Activated T-helper 2 cell treated with anti-CD3 and anti-CD28 coated beads, Interferon-gamma antibody, Interleukin-2, Interleukin-4, amounts not matched to agents 10 μg/mL and 5 μg/mL and 100 μg/mL, durations not matched to agents 14 hours and 24 hours and 36 hours (primary cell): ENCODE measurements at regions not wholly inside any gene's neighbourhood (a gene's known extent, or its start where the extent isn't known, plus 50 kb on each side); places are given as distances from the start of the nearest gene placed in this dataset.
"Not testable (repeated sequence)": the region's sequence is repeated elsewhere in the genome, so short reads cannot be mapped to it uniquely, and the experiment has no call there.

Experiments used
- DNase-seq: peaks from one replicate; pipeline ENCODE4 v3.0.0; 2021; ENCODE audit warnings: low spot score
- H3K27ac Mint-ChIP-seq: one replicate; pipeline ENCODE4 v1.8.0; 2021; ENCODE audit warnings: mixed read lengths
- H3K27me3 Mint-ChIP-seq: one replicate; pipeline ENCODE4 v1.8.0; 2021; ENCODE audit warnings: low read depth, mixed read lengths
- H3K36me3 Mint-ChIP-seq: one replicate; pipeline ENCODE4 v1.8.0; 2021; ENCODE audit warnings: low read depth, mixed read lengths
- H3K4me1 Mint-ChIP-seq: one replicate; pipeline ENCODE4 v1.8.0; 2021; ENCODE audit warnings: low read depth, mixed read lengths
- H3K4me3 Mint-ChIP-seq: one replicate; pipeline ENCODE4 v1.8.0; 2021; ENCODE audit warnings: low read depth, mild to moderate bottlenecking, moderate library complexity, mixed read lengths
- H3K9me3 Mint-ChIP-seq: one replicate; pipeline ENCODE4 v1.8.0; 2021; ENCODE audit warnings: mixed read lengths
- intact Hi-C: fragments of 100-400 bp; cut with micrococcal nuclease; formaldehyde crosslinking; loops from one replicate; pipeline ENCODE4 v1.15.1; 2023

DNA sequence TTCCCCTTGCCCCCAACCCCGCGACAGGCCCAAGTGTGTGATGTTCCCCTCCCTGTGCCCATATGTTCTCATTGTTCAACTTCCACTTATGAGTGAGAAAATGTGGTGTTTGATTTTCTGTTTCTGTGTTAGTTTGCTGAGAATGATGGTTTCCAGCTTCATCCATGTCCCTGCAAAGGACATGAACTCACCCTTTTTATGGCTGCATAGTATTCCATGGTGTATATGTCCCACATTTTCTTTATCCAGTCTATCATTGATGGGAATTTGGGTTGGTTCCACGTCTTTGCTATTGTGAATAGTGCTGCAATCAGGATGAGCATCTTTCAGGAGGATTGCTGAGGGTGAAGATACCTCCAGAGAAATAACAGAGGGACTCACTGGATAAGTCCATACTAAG, 91.3 kb upstream of the COG2 start:
- H3K27me3 Mint-ChIP-seq, H3K27ac Mint-ChIP-seq, intact Hi-C loops: not testable (repeated sequence)

DNA sequence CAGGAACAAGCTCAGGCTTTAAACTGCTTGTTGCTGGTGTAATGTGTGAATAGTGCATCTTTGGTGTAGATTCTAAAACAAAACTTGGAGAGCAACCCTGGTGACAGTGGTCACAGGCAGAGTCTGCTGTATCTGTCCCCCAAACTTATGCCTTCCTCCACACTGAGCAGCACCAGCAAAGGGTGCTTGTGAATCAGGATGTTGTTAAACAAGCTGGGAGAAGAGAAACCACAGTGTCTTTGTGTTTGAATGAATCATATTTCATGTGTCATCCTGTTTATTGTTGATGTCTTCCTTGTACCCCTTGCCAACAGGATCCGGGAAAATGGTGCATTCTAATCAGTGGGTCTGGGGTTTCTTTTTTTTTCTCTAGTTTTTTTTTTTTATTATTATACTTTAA, 91.9 kb upstream of the COG2 start:
- Mint-ChIP-seq H3K4me1 (no peaks in the 10 kb centered on the region), H3K36me3 (no peaks in the 10 kb centered on the region), H3K27ac (no peak overlapping the region), H3K27me3 (peaks cover 3% of the 10 kb centered on the region), H3K9me3 (no peaks in the 10 kb centered on the region), H3K4me3 (no peak overlapping the region)
- DNase-seq, result no peak
- intact Hi-C loops, result no loop called here

More for the DNA sequence above, 91.3 kb upstream of the COG2 start:
- H3K4me3 Mint-ChIP-seq, H3K4me1 Mint-ChIP-seq, DNase-seq, H3K9me3 Mint-ChIP-seq, H3K36me3 Mint-ChIP-seq: not testable (repeated sequence)

DNA sequence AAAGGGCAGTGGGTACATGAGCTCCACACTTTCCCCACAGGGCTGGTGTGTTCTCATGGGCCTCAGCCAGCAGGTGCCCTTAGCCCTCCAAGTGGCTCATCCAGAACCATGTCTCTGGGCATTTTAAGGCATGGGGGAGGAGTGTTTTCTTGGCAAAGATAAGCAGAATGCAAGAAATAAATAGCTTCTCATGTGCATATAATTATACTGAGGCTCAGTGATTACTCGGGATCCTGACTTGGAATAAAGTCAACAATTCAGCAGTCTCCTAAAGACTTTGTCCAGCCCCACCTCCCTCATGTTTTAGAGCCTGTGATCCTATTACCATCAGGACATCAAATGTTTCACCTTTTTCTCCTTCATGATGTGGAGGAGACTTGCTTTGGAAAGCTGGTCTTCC, 92.7 kb upstream of the COG2 start:
- Mint-ChIP-seq H3K27ac (no peak overlapping the region), H3K36me3 (no peaks in the 10 kb centered on the region), H3K9me3 (no peaks in the 10 kb centered on the region), H3K4me1 (no peaks in the 10 kb centered on the region), H3K4me3 (no peak overlapping the region), H3K27me3 (peaks cover 3% of the 10 kb centered on the region)
- intact Hi-C loops, result no loop called here
- no peak for DNase-seq

DNA sequence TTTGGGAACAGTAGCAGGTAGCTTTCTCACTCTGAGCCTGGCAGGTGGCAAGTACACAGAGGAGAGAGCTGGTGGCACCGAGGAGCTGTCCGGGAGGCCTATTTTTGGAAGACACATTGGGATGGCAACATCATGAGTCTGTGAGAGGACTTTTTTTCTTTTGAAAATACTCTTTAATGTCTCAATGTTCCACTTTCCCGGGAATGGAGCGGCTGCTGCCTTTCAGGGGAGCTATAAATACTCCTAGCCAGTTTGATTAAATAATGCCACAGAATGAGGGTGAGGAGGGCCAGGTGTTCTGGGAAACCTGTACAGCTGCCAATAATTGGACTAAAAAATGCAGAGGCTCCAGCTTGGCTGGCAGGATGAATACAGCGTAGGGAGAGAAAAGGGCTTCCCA, 93.3 kb upstream of the COG2 start:
- intact Hi-C loops, result no loop called here
- no peak overlapping the region for H3K27ac Mint-ChIP-seq
- no peaks in the 10 kb centered on the region for H3K9me3 Mint-ChIP-seq
- H3K4me1 Mint-ChIP-seq, result no peaks in the 10 kb centered on the region
- peaks cover 3% of the 10 kb centered on the region for H3K27me3 Mint-ChIP-seq
- H3K4me3 Mint-ChIP-seq, result no peak overlapping the region
- no peak for DNase-seq
- no peaks in the 10 kb centered on the region for H3K36me3 Mint-ChIP-seq

DNA sequence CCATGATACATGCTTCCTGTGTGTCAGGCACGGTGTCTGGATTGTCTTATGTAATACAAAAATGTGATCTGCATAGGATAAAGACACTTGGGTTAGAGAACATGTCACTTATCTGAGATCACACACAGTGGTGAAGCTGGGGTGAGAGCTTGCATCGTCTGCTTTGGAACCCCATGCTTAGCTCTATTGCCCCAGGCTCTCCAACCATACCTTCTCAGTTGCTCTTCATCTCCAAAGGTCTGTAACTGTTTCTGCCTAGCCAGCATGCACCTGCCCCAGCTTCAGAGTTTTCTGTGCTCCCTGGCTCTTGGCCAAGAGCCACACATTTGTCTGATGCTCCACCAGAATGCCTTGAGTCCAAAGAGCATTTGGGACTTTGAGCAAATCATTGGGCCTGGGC, 93.9 kb upstream of the COG2 start:
- Mint-ChIP-seq H3K4me3 (no peak overlapping the region), H3K4me1 (no peaks in the 10 kb centered on the region), H3K36me3 (no peaks in the 10 kb centered on the region), H3K27ac (no peak overlapping the region), H3K27me3 (peaks cover 3% of the 10 kb centered on the region), H3K9me3 (no peaks in the 10 kb centered on the region)
- DNase-seq, result no peak
- intact Hi-C loops, result no loop called here

DNA sequence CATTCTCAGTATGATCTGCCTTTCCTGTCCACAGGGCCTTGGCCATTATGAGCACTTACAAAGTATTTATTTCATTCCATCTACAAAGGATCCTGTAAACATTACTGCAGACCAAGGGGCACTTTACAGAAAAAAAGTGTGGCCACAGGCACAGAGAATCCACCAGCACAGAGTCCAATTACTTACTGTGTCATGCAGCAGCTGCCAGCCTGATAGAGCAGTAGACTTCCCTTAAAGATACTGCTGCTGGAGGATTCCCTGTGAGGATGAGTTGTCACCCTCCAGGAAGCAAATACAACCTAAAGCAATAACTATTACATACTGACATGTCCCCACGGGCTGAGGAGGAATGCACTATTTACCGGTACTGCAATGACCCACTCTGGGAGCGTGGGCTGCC, 97.1 kb upstream of the COG2 start:
- no peak overlapping the region for H3K4me3 Mint-ChIP-seq
- no peak for DNase-seq

DNA sequence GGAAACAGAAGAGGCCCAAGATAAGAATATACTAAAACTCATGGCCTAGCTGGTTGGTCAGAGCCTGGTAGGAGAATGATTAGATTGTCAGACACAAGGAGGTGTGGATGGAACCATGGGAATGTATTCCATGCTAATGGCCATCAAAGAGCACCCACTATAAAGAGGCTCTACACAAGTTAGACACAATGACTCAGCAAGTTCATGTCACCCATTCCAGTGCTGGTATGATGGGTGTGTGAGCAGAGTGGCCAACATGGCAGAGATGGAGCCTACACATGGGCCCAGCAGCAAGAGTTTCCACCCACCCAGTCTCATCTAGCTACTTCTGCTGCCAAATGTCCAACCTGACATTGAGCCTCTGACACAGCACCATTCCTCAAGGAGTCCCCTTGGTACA, 97.5 kb upstream of the COG2 start:
- H3K9me3 Mint-ChIP-seq, result no peaks in the 10 kb centered on the region
- no peak overlapping the region for H3K27ac Mint-ChIP-seq
- H3K4me3 Mint-ChIP-seq, result no peak overlapping the region
- intact Hi-C loops, result no loop called here
- H3K27me3 Mint-ChIP-seq, result no peaks in the 10 kb centered on the region
- H3K4me1 Mint-ChIP-seq, result peaks cover 5% of the 10 kb centered on the region
- no peak for DNase-seq
- no peaks in the 10 kb centered on the region for H3K36me3 Mint-ChIP-seq

More for the DNA sequence above, 97.1 kb upstream of the COG2 start:
- Mint-ChIP-seq H3K36me3 (no peaks in the 10 kb centered on the region), H3K27me3 (no peaks in the 10 kb centered on the region), H3K9me3 (no peaks in the 10 kb centered on the region), H3K4me1 (peaks cover 5% of the 10 kb centered on the region), H3K27ac (no peak overlapping the region)
- intact Hi-C loops, result no loop called here

DNA sequence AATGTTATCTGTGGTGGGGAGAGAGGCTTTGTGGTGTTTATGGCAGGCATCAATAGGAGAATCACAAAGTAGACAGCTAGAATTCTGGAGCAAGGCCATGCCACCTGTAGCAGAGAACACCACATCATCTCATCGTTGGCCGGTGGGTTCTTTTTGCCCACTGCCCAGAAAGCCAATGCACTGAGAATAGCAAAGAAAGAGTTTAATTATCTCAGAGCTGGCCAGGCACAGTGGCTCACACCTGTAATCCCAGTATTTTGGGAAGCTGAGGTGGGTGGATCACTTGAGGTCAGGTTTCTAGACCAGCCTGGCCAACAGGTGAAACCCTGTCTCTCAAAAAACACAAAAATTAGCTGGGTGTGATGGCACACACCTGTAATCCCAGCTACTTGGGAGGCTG, 99.2 kb upstream of the COG2 start:
- H3K4me3 Mint-ChIP-seq, result no peak overlapping the region
- no peaks in the 10 kb centered on the region for H3K9me3 Mint-ChIP-seq
- H3K27ac Mint-ChIP-seq, result no peak overlapping the region
- no peaks in the 10 kb centered on the region for H3K27me3 Mint-ChIP-seq
- H3K4me1 Mint-ChIP-seq, result peaks cover 5% of the 10 kb centered on the region
- H3K36me3 Mint-ChIP-seq, result no peaks in the 10 kb centered on the region
- intact Hi-C loops, result no loop called here
- DNase-seq, result no peak

DNA sequence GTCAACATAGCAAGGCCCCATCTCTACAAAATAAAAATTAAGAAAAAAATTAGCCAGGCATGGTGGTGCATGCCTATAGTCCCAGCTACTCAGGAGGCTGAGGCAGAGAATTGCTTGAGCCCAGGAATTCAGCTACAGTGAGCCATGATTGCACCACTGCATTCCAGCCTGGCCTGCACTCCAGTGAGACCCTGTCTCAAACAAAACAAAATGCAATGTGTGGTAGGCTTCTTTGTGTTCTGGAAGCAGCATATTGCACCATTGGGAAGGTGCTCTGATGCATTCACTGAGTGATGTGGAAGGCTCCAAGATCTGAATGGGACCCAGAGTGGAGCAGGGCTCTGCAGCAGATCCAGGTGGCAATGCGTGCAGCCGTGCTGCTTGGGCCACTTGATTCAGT, 99.6 kb upstream of the COG2 start:
- no peak overlapping the region for H3K4me3 Mint-ChIP-seq
- no peaks in the 10 kb centered on the region for H3K27me3 Mint-ChIP-seq
- DNase-seq, result no peak
- intact Hi-C loops, result no loop called here
- peaks cover 5% of the 10 kb centered on the region for H3K4me1 Mint-ChIP-seq
- no peak overlapping the region for H3K27ac Mint-ChIP-seq
- no peaks in the 10 kb centered on the region for H3K36me3 Mint-ChIP-seq
- H3K9me3 Mint-ChIP-seq, result no peaks in the 10 kb centered on the region

DNA sequence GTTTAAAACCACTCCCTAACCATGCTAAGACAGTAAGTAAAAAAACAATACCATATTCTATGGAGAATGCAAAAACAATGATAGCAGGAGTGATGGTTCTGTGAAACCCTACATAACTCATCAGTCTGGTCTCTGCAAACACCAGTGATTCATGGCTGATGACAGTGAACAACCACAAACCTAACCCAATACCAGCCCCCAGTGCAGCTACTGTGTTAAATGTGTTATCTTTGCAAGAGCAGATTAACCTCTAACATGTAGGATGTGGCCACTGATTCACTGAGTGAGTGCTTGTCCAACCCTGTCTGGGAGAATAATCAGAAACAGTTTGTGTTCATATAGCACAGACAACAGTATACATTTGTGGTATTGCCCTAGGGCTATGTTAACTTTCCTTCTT, 100.2 kb upstream of the COG2 start:
- peaks cover 5% of the 10 kb centered on the region for H3K4me1 Mint-ChIP-seq
- H3K27ac Mint-ChIP-seq, result no peak overlapping the region
- no peak overlapping the region for H3K4me3 Mint-ChIP-seq
- peak; percentile 12 for DNase-seq
- no peaks in the 10 kb centered on the region for H3K36me3 Mint-ChIP-seq
- intact Hi-C loops, result no loop called here
- H3K27me3 Mint-ChIP-seq, result no peaks in the 10 kb centered on the region
- no peaks in the 10 kb centered on the region for H3K9me3 Mint-ChIP-seq

DNA sequence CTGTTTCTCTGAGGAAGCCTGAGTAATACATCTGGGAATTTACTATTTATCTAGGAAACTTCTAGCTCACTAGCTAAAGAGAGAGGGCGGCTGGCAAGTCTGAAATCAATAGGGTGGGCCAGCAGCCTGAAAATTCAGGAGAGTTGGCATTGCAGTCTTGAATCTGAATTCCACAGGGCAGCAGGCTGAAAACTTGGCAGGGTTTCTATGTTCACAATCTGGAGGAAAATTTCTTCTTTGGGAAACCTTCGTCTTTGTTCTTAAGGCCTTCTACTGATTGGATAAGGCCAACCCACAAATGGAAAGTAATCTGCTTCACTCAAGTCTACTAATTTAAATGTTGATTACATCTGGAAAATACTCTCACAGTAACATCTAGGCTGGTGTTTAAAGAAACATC, 101.0 kb upstream of the COG2 start:
- Mint-ChIP-seq H3K27ac (no peak overlapping the region), H3K4me1 (peaks cover 5% of the 10 kb centered on the region)
- intact Hi-C loops, result no loop called here

DNA sequence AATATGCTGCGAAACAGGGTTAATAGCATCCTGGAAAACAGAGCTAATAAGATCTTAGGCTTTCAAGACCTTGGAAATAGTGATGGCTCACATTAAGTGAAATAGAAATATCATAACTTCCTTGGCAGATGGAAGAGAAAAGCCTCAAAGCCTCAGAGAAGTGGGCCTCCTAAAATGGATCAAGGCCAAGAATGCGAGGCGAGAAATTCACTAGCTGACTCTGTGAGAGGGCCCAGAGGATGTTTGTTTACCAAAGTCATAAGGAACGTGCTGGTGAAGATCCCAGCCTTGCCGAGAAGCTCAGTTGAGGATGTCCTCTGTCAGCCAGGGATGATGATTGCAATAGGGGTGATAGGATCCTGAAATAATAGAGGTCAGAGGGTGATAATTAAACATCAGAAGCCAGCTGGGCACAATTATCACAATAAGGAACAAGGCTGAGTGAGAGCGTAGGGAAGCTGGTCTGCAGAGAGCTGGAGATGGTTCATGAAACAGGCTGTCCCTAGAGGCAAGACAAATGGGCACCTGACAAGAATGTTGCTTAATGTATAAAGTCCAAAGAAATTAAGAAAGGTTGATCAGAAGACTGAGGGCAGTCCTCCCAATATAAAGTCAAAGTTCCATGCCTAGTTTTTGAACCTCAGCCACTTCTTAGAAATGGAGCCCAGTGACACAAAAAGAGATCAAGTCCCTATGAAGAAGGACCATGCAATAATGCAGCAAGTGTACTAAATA, 101.7 kb upstream of the COG2 start:
- intact Hi-C loops, result no loop called here

More for the DNA sequence above, 101.0 kb upstream of the COG2 start:
- Mint-ChIP-seq H3K36me3 (no peaks in the 10 kb centered on the region), H3K4me3 (no peak overlapping the region), H3K27me3 (no peaks in the 10 kb centered on the region), H3K9me3 (no peaks in the 10 kb centered on the region)
- DNase-seq, result no peak

DNA sequence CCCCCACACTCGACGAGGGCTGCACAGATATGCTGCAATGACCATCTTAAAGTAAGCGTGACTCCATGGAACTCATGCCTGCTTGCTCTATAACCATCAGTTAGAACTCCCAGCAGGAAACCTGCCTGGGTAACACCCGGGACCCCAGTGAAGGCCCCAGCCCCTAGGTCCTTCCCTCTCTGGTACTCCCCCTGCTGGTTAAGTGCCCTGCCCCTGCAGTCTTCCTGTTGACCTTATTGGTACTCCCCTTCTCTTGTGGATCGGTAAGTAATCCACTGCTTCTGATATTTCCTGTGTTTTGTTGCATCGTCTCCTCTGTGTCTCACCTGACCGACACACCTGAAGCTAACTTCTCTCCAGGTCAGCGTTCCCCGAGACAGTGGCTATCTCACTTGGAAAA, 104.8 kb upstream of the COG2 start:
- Mint-ChIP-seq H3K27me3 (no peaks in the 10 kb centered on the region), H3K27ac (no peak overlapping the region), H3K9me3 (peaks cover 14% of the 10 kb centered on the region), H3K36me3 (no peaks in the 10 kb centered on the region), H3K4me1 (peaks cover 5% of the 10 kb centered on the region), H3K4me3 (no peak overlapping the region)
- no peak for DNase-seq
- intact Hi-C loops, result no loop called here

More for the DNA sequence above, 101.7 kb upstream of the COG2 start:
- Mint-ChIP-seq H3K36me3 (no peaks in the 10 kb centered on the region), H3K27me3 (no peaks in the 10 kb centered on the region), H3K9me3 (no peaks in the 10 kb centered on the region), H3K4me1 (peaks cover 5% of the 10 kb centered on the region), H3K27ac (no peak overlapping the region), H3K4me3 (no peak overlapping the region)
- no peak for DNase-seq

DNA sequence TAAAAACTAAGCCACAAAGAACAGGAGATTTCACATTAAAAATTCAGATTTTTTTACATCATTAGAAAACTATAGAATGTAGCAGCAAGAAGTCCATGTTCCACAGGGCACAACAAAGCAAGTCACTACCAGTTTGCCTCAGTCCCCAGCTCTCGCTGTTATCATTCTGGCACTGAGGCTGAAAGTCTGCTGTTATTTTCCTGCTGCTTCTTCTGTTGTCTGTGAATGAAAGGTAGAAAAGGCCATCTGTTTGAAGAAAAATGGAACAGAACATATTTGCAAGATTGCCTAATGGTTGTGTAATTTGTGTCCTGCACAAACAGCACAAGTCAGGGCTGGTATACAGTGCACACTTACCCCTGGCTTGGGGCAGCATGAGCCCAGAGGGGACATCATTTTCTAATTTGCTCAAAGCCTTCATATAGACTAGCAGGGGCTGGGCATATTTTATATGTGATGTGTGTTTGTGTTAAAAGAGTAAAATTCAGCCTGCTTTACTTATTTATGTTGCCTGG, 105.6 kb upstream of the COG2 start:
- Mint-ChIP-seq H3K27me3 (no peaks in the 10 kb centered on the region), H3K4me3 (no peak overlapping the region), H3K36me3 (no peaks in the 10 kb centered on the region), H3K4me1 (peaks cover under 1% of the 10 kb centered on the region), H3K9me3 (peaks cover 14% of the 10 kb centered on the region), H3K27ac (no peak overlapping the region)
- intact Hi-C loops, result no loop called here
- DNase-seq, result no peak
